ENCODE measurements at regions not wholly inside any gene's neighbourhood (a gene's known extent, or its start where the extent isn't known, plus 50 kb on each side); places are given as distances from the start of the nearest gene placed in this dataset.

DNA sequence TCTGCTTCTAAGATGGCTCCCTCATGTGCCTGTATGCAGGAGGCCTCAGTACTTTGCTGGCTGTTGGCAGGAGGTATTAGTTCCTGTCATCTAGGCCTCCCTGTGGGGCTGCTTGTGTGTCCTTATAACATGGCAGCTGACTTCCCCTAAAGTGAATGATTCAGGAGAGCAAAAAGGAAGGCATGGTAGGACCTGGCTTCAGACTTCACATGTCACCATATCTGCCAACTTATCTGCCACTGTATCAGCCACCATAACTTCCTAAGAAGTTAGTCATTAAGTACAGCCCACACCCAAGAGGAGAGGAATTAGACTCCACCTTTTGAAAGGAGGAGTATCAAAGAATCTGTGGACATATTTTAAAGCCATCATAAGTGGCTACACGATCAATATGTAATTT lies 122.5 kb downstream of the UCHL1 start:
- H3K36me3 ChIP-seq (ENCODE audit: control insufficient read depth in 2 of 2, insufficient read depth in 2 of 2, low read length in 1 of 2): no peaks in the 10 kb centered on the region
- SMC1A ChIA-PET (ENCODE audit: uncharacterized antibody, unreplicated experiment): no interaction called here
- intact Hi-C loops (cut with micrococcal nuclease; ENCODE audit: unreplicated experiment): no loop called here
- no peaks in the 10 kb centered on the region for H3K79me2 ChIP-seq (ENCODE audit: control insufficient read depth, insufficient read depth, low read length)
- H3K4me3 ChIP-seq: no peak overlapping the region
- FAIRE-seq (no peak), DNase-seq (ENCODE audit: low read depth, low spot score) (no peak), ATAC-seq (no peak)
- no peak for TF ChIP-seq POLR2A (IDR thresholded peaks at IDR 0.05; ENCODE audit: low read depth, low read length)
- TF ChIP-seq BACH1 (IDR thresholded peaks at IDR 0.05; ENCODE audit: borderline replicate concordance): no peak
- TF ChIP-seq TCF3 (IDR thresholded peaks at IDR 0.05; ENCODE audit: borderline replicate concordance, insufficient read depth, low read depth, low read length): no peak
- TF ChIP-seq, protein P1, sequence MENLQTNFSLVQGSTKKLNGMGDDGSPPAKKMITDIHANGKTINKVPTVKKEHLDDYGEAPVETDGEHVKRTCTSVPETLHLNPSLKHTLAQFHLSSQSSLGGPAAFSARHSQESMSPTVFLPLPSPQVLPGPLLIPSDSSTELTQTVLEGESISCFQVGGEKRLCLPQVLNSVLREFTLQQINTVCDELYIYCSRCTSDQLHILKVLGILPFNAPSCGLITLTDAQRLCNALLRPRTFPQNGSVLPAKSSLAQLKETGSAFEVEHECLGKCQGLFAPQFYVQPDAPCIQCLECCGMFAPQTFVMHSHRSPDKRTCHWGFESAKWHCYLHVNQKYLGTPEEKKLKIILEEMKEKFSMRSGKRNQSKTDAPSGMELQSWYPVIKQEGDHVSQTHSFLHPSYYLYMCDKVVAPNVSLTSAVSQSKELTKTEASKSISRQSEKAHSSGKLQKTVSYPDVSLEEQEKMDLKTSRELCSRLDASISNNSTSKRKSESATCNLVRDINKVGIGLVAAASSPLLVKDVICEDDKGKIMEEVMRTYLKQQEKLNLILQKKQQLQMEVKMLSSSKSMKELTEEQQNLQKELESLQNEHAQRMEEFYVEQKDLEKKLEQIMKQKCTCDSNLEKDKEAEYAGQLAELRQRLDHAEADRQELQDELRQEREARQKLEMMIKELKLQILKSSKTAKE (IDR thresholded peaks at IDR 0.05; ENCODE audit: low read depth, poor library complexity, severe bottlenecking): no peak
- no peak for TF ChIP-seq MLLT1 (IDR thresholded peaks at IDR 0.05)
- no peak for TF ChIP-seq LARP7 (IDR thresholded peaks at IDR 0.05)
- TF ChIP-seq, protein P2, sequence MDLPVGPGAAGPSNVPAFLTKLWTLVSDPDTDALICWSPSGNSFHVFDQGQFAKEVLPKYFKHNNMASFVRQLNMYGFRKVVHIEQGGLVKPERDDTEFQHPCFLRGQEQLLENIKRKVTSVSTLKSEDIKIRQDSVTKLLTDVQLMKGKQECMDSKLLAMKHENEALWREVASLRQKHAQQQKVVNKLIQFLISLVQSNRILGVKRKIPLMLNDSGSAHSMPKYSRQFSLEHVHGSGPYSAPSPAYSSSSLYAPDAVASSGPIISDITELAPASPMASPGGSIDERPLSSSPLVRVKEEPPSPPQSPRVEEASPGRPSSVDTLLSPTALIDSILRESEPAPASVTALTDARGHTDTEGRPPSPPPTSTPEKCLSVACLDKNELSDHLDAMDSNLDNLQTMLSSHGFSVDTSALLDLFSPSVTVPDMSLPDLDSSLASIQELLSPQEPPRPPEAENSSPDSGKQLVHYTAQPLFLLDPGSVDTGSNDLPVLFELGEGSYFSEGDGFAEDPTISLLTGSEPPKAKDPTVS (IDR thresholded peaks at IDR 0.05; ENCODE audit: low read depth, low read length): no peak
- no peak for TF ChIP-seq BCLAF1 (IDR thresholded peaks at IDR 0.05)
- no peak for TF ChIP-seq E4F1 (IDR thresholded peaks at IDR 0.05; ENCODE audit: borderline replicate concordance, partially characterized antibody)
- no peak overlapping the region for H3K27ac ChIP-seq (ENCODE audit: control insufficient read depth, insufficient read depth)
- in situ Hi-C loops (cut with MboI): no loop called here
- CTCF ChIA-PET: no interaction called here
- RAD21 ChIA-PET (ENCODE audit: unreplicated experiment): no interaction called here
- no peaks in the 10 kb centered on the region for H3K27me3 ChIP-seq (replicated peaks in 1 of 2; ENCODE audit: control insufficient read depth in 2 of 2, insufficient read depth in 2 of 2, low read length in 1 of 2)
- 0% methylated on average over 1 of the region's 1 CpG for WGBS (ENCODE audit: insufficient coverage, insufficient replicate concordance, low lambda C conversion rate, missing lambda C conversion rate)
- H2AFZ ChIP-seq (ENCODE audit: control insufficient read depth, low read depth, low read length): no peak overlapping the region
- H3K4me2 ChIP-seq (ENCODE audit: control insufficient read depth, insufficient read depth): no peak overlapping the region
- H3K9me3 ChIP-seq (replicated peaks; ENCODE audit: control insufficient read depth, insufficient read depth, low read length): no peaks in the 10 kb centered on the region; the same call in 2 of the 3 replicates
- no peaks in the 10 kb centered on the region for H4K20me1 ChIP-seq (ENCODE audit: control insufficient read depth, insufficient read depth)
- H3K4me1 ChIP-seq (ENCODE audit: control insufficient read depth, insufficient read depth, low read length): no peaks in the 10 kb centered on the region
- no TSS peak for BruUV-seq (replicated peaks)
- POLR2A ChIA-PET: no interaction called here
- no peak overlapping the region for H3K9ac ChIP-seq (ENCODE audit: control insufficient read depth, insufficient read depth, low read length)
